ENCODE measurements at regions not wholly inside any gene's neighbourhood (a gene's known extent, or its start where the extent isn't known, plus 50 kb on each side); places are given as distances from the start of the nearest gene placed in this dataset.

- DNase-seq (ENCODE audit: low spot score in 2 of 2, unreplicated experiment in 2 of 2), result no peak
- H3K27me3 Mint-ChIP-seq (ENCODE audit: low read depth), result peaks cover 12% of the 10 kb centered on the region
- H3K4me1 Mint-ChIP-seq, result peaks cover 6% of the 10 kb centered on the region
- no peak for TF ChIP-seq CTCF (IDR thresholded peaks at IDR 0.05; ENCODE audit: unreplicated experiment)
- no peaks in the 10 kb centered on the region for H3K9me3 Mint-ChIP-seq
- H3K4me3 Mint-ChIP-seq, result no peak overlapping the region
- no peak overlapping the region for H3K27ac Mint-ChIP-seq
- H3K36me3 Mint-ChIP-seq, result no peaks in the 10 kb centered on the region
These were observed 76.0 kb downstream of the FAM124B start for GRCh38 chr2:224325941-224326340.

GRCh38 chr2:224324604-224325003 lies 77.3 kb downstream of the FAM124B start:
- Mint-ChIP-seq H3K27ac (no peak overlapping the region), H3K36me3 (no peaks in the 10 kb centered on the region), H3K4me1 (peaks cover 6% of the 10 kb centered on the region), H3K27me3 (ENCODE audit: low read depth) (peaks cover 18% of the 10 kb centered on the region), H3K9me3 (no peaks in the 10 kb centered on the region), H3K4me3 (no peak overlapping the region)
- no peak for DNase-seq (ENCODE audit: low spot score in 2 of 2, unreplicated experiment in 2 of 2)
- no peak for TF ChIP-seq CTCF (IDR thresholded peaks at IDR 0.05; ENCODE audit: unreplicated experiment)

GRCh38 chr2:224320660-224321059 lies 81.2 kb downstream of the FAM124B start:
- no peaks in the 10 kb centered on the region for H3K36me3 Mint-ChIP-seq
- no peaks in the 10 kb centered on the region for H3K4me1 Mint-ChIP-seq
- DNase-seq (ENCODE audit: low spot score in 2 of 2, unreplicated experiment in 2 of 2), result no peak
- no peak for TF ChIP-seq CTCF (IDR thresholded peaks at IDR 0.05; ENCODE audit: unreplicated experiment)
- H3K4me3 Mint-ChIP-seq, result no peak overlapping the region
- no peak overlapping the region for H3K27ac Mint-ChIP-seq
- H3K9me3 Mint-ChIP-seq, result no peaks in the 10 kb centered on the region
- H3K27me3 Mint-ChIP-seq (ENCODE audit: low read depth), result peaks cover 14% of the 10 kb centered on the region

GRCh38 chr2:224319750-224320149 lies 82.2 kb downstream of the FAM124B start:
- no peak for TF ChIP-seq CTCF (IDR thresholded peaks at IDR 0.05; ENCODE audit: unreplicated experiment)
- peaks cover 15% of the 10 kb centered on the region for H3K27me3 Mint-ChIP-seq (ENCODE audit: low read depth)
- no peaks in the 10 kb centered on the region for H3K4me1 Mint-ChIP-seq

GRCh38 chr2:224312741-224313140 lies 89.2 kb downstream of the FAM124B start:
- no peak overlapping the region for H3K4me3 Mint-ChIP-seq
- H3K36me3 Mint-ChIP-seq, result no peaks in the 10 kb centered on the region
- peaks cover 2% of the 10 kb centered on the region for H3K4me1 Mint-ChIP-seq
- peaks cover 9% of the 10 kb centered on the region for H3K27me3 Mint-ChIP-seq (ENCODE audit: low read depth)
- TF ChIP-seq CTCF (IDR thresholded peaks at IDR 0.05; ENCODE audit: unreplicated experiment), result no peak
- no peaks in the 10 kb centered on the region for H3K9me3 Mint-ChIP-seq
- DNase-seq (ENCODE audit: low spot score in 2 of 2, unreplicated experiment in 2 of 2), result no peak
- no peak overlapping the region for H3K27ac Mint-ChIP-seq

More at GRCh38 chr2:224319750-224320149, 82.2 kb downstream of the FAM124B start:
- DNase-seq (ENCODE audit: low spot score in 2 of 2, unreplicated experiment in 2 of 2), result no peak
- Mint-ChIP-seq H3K36me3 (no peaks in the 10 kb centered on the region), H3K4me3 (no peak overlapping the region), H3K9me3 (no peaks in the 10 kb centered on the region), H3K27ac (no peak overlapping the region)
